ENCODE measurements at regions not wholly inside any gene's neighbourhood (a gene's known extent, or its start where the extent isn't known, plus 50 kb on each side); places are given as distances from the start of the nearest gene placed in this dataset.

DNA sequence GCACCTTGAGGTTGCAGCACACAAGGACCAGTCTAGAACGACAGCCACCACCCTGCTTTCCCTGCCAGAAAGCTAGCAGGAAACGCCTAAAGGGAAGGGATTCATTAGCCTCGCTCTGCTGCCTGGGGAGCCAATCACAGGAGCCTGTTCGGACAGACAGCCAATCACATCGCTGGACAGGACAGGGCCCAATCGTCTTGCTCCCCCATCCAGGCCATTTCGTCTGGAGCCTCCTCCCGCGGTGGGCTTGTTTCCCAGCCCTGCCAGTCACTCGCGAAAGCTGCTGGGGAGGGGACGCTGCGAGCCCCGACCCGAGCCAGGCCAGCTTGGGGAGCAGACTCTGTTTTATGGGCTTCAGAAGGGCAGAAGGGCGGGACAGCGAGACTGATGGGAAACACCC, 79.8 kb upstream of the NCAM1 start:
- no peak for DNase-seq (ENCODE audit: low read depth in 2 of 2, low spot score in 1 of 2)

DNA sequence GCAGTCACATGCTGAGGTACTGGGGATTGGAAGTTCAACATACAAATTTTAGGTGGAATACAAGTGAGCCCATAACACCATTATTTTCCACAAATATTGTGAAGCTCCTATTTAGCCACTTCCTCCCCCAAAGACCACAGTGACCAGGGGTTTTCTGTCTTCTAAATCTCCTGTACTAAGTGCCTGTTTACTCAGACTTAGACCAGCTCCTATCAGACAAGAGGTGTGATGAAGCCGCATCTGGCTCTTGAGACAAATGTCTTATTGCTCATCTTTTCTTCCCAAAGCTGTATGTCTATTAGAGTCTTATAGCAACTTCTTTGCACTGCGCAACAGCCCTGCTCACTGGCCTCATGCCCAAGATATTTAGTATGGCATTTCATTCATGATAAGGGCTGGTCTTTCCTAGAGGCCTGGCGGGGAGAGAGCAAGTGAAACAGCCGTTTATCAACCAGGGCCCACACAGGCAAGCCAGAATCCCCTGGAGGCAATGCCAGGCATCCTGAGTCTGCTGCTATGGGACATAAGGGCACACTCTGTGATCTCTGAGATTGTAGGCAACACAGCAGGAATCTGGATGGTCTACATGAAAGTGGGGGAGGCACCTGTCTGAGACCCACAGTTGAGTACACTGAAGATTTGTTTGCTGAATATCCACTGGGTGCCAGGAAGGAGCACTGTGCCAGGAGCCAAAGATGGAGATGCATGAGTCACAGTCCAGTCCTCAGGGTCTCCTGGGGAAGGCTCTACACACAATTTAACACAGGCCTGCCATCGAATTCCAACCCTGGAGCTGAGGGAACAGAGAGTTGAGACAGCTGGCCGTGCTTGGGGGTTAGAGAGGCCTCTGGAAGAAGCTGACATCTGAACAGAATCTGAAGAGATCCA, 78.5 kb upstream of the NCAM1 start:
- DNase-seq (ENCODE audit: low read depth in 2 of 2, low spot score in 1 of 2), result no peak

DNA sequence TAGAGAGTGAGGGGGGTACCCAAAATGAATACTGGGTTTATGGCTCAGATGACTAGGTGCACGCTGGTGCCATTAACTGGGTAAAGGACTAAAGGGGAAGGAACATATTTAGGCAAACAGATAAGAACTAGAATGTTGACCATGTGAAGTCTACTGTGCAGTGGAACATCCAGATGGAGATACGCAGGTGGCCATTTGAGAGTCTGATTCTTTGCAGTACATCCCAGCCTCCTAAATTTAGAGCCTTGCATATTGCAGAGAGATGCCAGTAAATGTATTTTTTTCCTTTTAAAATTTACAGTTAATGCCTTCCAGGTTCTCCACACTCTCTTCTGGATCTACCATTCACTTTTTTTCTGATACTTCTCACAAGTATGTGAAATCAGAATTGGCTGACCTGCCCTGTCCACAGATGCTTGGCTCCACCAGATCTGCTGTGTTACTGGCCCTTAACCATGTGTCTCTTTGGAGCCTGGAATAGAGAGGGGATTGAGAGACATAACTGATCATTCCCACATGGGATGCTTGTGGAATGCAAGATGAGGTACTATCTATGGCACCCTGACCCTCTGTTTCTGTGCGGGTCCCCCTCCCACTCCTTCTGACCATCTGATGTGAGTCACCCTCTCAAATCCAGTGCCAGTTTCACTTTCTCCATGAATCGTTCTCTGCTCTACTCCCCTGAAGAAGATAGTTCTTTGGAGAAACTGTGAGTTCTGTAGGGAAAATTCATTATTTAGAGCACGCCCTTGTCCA, 77.0 kb upstream of the NCAM1 start:
- DNase-seq (ENCODE audit: low read depth in 2 of 2, low spot score in 1 of 2), result no peak

DNA sequence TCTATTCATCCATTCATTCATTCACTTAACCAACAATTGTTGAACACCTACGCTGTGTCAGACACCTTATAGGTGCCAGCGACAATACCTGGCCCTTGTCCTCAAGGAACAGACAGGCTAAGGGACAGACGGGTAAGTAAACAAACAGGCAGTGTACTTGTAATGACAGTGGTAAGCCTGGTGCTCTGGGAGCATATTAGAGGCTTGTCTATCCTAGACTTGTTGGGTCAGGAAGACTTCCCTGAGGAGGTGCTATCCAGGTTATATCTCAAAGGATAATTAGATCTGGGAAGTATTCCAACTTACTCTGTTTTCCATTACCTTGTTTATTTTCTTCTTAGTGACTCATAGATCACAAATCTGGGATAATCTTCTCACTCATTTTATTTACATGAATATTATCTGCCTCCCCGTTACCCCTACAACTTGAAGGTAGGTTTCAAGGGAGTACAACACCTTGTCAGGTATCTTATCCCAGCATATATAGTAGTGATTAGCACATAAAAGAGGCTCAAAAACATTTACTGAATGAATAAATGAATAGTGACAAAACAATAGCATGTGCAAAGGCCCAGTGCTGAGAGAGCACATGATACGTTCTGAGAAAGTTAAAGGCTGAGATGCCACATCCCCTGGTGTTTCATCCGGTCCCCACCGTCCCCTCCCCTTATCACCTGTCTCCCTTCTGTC, 75.3 kb upstream of the NCAM1 start:
- no peak for DNase-seq (ENCODE audit: low read depth in 2 of 2, low spot score in 1 of 2)

DNA sequence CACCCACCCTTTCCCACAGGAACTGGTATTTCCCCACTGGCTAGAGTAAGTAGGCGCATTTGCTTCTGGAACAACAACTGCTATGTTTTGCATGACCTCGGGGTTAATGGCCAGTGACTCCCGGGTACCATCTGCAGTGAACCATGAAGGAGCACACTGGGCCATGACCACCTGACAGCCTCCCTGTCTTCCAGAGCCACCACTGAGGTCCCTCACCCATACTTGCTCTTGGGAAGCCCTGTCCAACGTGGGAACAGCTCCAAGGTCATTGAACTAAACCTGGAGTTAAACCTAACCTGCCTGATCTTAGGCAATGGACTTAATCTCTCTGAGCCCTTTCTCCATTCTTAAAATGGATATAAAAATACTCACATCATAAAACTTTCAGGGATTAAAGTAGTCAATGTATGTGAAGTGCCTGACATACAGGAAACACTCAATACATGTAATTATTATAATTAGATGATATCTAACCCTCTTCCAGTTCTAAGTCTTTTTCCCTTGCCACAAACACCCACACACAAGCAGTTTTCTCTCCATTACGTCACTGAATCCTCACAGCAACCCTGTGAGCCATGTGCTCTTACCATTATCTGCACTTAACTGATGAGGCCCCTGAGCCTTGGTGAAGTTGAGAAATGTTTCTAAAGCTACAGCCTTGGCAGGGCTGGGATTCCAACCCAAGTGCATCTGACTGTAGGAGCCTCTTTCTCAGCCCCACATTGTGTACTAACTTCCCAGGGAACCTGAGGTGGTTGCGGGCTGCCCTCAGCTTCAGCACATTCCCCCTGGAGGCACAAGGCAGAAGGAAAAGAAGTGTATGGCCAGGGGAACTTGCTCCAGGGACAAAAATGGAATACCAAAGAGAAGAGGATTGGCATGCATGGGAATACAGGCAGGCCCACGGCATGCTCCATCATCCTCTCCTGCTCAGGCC, 74.5 kb upstream of the NCAM1 start:
- DNase-seq (ENCODE audit: low read depth in 2 of 2, low spot score in 1 of 2), result no peak

DNA sequence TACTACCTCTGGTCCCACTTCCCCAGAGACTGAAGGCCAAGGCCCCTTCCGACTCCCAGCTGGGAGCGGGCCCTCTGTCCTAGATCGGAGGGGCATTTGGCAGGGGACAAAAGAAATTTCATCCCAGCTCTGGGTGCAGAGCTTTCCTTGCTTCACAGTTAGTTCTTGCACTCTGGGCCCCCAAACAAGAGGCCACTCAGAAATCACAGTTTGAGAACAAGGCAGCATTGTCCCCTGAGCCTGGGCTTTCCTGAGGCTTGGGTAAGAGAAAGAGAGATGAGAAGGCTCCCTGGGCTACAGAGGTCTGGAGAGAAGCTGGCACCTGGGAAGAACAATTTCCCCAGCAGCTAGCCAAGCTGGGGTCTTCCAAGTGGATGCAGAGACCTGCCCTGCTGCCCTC, 71.8 kb upstream of the NCAM1 start:
- no peak for DNase-seq (ENCODE audit: low read depth in 2 of 2, low spot score in 1 of 2)

DNA sequence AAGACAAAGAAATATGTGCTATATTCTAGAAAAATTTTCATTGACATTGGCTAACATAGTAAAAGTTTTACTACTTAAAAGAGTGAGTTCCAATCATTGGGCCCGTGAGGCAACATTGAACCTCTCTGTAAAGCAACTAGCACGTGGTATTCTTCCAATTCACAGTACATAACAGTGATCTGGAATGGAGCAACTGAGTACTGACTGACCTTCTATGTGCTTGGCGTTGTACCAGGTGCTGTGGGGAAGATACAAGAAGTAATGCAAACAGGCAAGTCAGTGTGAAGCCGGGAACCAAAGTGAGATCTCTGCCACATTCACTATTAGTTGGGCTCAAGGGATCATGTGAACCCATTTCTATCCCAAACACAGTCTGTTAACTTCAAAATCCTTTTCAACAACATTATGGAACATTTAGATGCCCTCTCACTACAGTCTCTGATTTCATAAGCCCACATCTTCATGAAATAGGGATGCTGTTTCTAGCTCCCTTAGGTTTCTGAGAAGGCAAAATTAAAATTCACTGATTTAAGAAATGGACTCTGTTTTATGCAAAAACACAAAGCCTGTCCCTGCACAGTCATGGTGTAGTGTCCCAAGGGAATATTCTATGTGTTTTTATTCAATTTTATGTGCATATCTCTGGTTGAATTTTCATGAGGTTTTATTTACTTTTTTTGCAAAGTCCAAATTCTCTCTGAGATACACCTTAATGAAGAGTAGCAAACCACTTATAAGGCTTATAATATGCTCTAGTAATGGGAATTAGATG, 61.8 kb upstream of the NCAM1 start:
- DNase-seq (ENCODE audit: low read depth in 2 of 2, low spot score in 1 of 2), result no peak

DNA sequence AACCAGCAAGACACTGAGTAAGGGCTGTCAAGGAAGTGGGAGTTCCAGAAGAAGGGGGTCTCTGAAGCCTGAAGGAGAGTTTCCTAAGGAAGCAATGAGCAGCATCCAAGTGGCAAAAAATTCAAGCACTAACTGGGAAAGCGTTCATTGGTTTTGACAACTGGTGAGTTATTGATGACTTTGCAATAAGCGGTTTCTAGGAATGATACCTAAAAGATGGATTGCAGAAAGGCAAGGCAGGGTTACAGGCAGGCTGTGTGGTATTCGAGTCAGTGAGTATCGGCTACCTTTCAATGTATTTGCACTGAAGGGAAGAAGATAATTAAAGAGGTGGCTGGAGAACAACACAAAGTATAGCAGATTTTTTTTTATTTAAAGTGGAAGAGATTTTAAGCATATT, 59.3 kb upstream of the NCAM1 start:
- DNase-seq (ENCODE audit: low read depth in 2 of 2, low spot score in 1 of 2), result no peak

DNA sequence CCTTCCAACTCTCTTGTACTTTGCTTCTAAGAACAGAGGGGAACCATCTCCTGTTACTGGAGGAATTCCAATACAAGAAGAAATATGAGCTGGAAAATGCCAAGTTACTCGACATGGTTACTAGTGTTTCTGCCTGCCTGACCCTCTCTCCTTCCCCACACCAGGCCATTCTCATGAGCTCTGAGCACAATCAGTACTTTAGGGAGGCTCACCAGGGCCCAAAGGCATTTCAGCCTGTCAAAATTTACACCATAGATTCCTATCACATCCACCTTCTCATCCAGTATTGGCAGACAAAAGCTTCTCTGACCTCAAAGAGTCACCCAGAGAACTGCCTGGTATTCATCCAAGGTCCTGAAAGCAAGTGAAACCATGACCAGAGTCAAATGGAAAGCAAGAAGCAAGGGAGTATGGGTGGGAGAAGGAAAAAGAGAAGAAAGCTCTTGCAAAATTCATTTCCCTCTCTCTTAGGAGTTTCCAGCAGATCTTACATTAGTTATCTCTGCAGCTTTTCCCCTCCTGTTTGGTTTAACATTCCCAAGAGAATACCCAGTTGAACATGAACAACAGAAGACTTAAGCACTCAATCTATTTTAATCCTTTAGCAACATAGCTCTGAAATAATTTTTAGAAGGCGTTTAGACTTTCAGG, 58.7 kb upstream of the NCAM1 start:
- DNase-seq (ENCODE audit: low read depth in 2 of 2, low spot score in 1 of 2), result no peak

DNA sequence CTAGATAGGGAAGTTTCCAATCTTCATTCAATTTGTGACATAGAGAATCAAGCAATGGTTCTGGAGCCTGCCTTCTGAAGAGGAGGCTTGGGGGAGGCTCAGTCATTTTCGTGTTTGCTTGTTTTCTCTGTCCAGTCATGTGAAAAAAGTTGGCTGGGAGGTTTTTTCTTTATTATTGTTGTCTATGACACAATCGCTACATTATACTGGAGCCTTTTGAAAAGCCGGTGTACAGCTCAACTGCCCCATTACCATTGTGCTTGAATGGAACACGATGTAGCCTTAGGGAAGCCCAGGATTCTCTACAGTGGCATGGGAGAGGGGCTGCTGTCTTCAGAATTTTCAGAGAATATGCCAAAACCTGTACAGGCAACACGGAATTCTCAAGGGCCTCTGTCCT, 57.9 kb upstream of the NCAM1 start:
- DNase-seq (ENCODE audit: low read depth in 2 of 2, low spot score in 1 of 2), result no peak

DNA sequence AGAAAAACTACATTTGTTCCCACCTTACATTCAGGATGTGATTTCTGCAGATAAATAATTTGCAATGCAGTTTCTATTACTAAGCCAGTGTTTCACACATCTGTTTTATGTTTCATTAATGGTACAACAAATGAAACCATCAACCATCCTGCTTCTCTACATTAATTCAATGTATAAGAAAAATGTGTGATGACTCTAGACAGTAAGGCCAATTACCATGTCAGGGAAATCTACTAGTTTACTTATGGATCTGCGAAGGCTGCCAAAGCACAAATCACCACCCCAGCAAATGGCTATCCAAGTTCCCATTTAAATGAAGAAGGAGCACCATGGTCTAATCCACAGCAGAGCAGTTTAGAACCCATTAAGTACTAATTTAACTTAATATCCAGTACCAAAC, 50.1 kb upstream of the NCAM1 start:
- DNase-seq (ENCODE audit: low read depth in 2 of 2, low spot score in 1 of 2), result no peak

Measured in stimulated activated CD8-positive, alpha-beta memory T cell treated with anti-CD3 and anti-CD28 coated beads, Interleukin-4, amount 100 ng/mL, for 1 hour (primary cell).